Suppressor macrophage treated with lipopolysaccharide for 1 hour (primary cell): ENCODE measurements at regions not wholly inside any gene's neighbourhood (a gene's known extent, or its start where the extent isn't known, plus 50 kb on each side); places are given as distances from the start of the nearest gene placed in this dataset.
A peak's percentile ranks its signal among the peaks of the same experiment; 100 is the strongest.

ENCODE experiments used
- DNase-seq, 3 donors: peaks; one replicate each; pipeline ENCODE4 v3.0.0-alpha.2; 2020 to 2022

DNA sequence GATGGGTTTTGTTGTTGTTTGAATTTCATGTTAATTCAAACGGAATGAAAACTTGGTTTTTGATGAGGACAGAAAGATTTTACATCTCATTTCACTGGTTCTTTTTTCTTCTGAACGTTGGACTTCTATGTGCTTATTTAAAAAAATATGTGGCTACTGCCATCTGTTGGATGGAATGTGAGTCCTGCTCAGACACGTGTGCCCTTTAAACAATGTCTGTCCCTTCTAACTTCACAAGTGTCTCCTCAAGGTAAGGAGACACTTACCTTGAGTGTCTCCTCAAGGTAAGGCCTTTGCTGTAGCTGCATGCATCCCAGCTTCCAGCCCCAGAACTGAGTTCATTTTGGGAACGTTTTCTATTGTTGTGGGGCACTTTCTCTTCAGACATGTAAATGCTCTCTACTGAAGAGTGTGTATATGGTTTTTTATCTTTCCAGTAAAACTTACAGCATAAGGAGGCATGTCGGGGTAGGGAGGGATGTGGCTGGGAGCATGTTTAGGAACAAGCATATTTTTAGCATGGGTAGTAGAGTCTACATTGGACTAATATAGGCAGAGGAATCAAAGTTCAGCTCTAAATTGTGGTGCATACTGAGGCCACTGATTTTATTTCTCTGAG, 63.1 kb upstream of the UBE3A start:
- DNase-seq: peak; percentile 19 to 62 (median 44)

DNA sequence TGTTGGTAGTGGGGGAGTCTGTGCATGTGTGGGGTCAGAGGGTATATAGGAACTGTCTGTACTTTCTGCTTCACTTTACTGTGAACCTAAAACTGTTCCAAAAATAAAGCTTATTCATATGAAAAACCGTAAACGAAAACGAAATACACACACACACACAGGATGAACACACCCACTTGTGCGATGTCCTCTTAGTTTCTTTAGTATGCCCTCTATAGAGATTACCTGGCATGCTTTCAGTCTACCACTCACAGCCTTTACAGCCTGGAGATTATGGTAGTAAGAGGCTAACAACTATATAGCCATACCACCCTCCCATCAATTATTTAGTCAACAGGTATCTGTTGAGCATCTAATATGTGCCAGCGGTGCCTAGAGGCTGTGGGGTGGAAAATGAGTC, 60.0 kb upstream of the UBE3A start:
- no peak for DNase-seq

DNA sequence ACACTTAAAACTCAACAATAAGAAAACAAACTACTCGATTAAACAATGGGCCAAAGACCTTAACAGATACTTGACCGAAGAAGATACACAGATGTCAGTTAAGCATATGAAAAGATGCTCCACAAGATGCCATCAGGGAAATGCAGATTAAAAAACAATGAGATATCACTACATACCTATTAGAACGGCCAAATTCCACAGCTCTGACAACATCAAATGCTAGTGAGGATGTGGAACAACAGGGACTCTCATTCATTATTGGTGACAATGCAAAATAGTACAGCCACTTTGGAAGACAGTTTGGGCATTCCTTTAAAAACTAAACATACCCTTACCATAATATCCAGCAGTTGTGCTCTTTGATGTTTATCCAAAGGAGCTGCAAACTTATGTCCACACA, 59.1 kb upstream of the UBE3A start:
- DNase-seq: no peak

DNA sequence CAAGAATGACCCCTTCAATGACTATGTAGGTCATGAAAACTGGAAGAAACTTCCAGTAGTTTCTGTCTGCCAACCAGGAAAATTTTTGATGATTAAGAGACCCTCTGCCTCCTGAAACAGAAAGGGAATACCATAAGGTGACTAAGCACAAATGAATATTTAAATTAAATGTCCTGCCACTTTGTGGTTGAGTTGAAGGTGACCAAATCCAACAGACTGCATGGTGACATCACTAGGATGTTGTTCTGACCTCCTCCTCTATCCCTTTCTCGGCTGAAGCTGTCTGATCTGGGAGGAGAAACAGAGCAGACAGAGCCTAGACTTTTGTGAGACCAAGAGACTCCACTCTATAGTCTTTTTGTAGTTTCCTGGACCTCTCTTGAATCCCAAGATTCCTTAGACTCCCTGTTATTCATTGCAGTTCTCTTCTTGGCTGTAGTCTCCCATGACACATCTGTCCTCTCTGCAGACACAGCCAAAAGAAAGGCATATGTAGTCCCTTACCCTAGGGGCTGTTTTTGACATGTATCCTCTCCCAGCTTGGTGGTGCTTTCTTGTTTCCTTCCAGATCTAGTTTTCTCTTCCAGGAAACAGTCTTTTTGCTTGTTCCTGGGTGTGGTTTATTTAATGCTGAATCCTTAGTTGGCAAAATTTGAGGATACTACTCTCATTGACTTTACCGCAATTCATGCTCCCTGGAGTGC, 55.2 kb upstream of the UBE3A start:
- no peak for DNase-seq

DNA sequence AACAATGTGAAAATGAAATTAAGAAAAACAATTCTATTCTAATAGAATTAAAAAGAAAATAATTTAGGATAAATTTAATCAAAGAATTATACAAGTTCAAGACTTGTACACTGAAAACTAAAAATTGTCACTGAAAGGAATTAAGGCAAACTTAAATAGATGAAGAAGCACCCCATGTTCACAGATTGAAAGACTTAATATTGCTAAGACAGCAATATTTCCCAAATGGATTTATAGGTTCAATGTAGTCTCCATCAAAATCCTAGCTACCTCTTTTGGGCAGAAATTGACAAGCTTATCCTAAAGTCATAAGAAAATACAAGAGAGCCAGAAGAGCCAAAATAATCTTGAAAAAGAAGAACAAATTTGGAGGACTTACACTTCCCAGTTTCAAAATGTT, 53.5 kb upstream of the UBE3A start:
- DNase-seq: no peak
